ENCODE measurements at regions not wholly inside any gene's neighbourhood (a gene's known extent, or its start where the extent isn't known, plus 50 kb on each side); places are given as distances from the start of the nearest gene placed in this dataset.

DNA sequence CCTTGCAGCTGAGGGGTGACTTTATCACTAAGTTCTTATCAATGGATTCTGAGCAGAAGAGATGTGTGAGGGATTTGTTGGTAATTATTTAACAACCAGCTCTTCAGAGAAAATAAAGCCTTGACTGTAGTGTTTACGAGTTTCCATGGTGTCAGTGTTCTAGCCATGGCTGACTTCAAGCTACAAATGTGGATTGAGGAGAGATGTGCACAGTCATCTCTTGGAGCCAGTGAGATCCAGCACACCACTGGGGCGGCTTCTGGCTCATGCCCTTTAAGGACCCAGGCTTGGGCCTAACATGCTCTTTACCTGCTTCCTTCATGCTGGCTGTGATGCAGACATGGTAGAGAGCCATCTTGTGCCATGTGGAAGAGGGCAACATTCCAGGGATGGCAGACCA, 145.6 kb upstream of the MRPS22 start:
- no TSS peak for BruUV-seq (replicated peaks)
- ATAC-seq (no peak), FAIRE-seq (no peak), DNase-seq (ENCODE audit: low read depth, low spot score) (no peak)
- SMC1A ChIA-PET (ENCODE audit: uncharacterized antibody, unreplicated experiment) = interaction anchor here (0.6 kb wide), 1 partner anchor 70 kb away, joined by 3 read pairs; no protein-coding TSS in a partner anchor
- no peaks in the 10 kb centered on the region for H3K79me2 ChIP-seq (ENCODE audit: control insufficient read depth, insufficient read depth, low read length)
- no peaks in the 10 kb centered on the region for H3K27me3 ChIP-seq (replicated peaks in 1 of 2; ENCODE audit: control insufficient read depth in 2 of 2, insufficient read depth in 2 of 2, low read length in 1 of 2)
- in situ Hi-C loops (cut with MboI) (no loop called here), intact Hi-C loops (cut with micrococcal nuclease; ENCODE audit: unreplicated experiment) (no loop called here)
- POLR2A ChIA-PET = no interaction called here
- RAD21 ChIA-PET (ENCODE audit: unreplicated experiment) = no interaction called here
- CTCF ChIA-PET = interaction anchor here (0.7 kb wide), 1 partner anchor 86 kb away, joined by 4 read pairs; no protein-coding TSS in a partner anchor
- H3K4me2 ChIP-seq (ENCODE audit: control insufficient read depth, insufficient read depth) = no peak overlapping the region
- H4K20me1 ChIP-seq (ENCODE audit: control insufficient read depth, insufficient read depth) = no peaks in the 10 kb centered on the region
- H3K27ac ChIP-seq (ENCODE audit: control insufficient read depth, insufficient read depth) = no peak overlapping the region
- no peaks in the 10 kb centered on the region; the same call in 2 of the 3 replicates for H3K9me3 ChIP-seq (replicated peaks; ENCODE audit: control insufficient read depth, insufficient read depth, low read length)
- TF ChIP-seq, protein P1, sequence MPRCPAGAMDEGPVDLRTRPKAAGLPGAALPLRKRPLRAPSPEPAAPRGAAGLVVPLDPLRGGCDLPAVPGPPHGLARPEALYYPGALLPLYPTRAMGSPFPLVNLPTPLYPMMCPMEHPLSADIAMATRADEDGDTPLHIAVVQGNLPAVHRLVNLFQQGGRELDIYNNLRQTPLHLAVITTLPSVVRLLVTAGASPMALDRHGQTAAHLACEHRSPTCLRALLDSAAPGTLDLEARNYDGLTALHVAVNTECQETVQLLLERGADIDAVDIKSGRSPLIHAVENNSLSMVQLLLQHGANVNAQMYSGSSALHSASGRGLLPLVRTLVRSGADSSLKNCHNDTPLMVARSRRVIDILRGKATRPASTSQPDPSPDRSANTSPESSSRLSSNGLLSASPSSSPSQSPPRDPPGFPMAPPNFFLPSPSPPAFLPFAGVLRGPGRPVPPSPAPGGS (IDR thresholded peaks at IDR 0.05; ENCODE audit: borderline replicate concordance, insufficient read depth, low read depth, low read length, poor library complexity, severe bottlenecking) = no peak
- TF ChIP-seq EED (IDR thresholded peaks at IDR 0.05; ENCODE audit: low read depth) (no peak), ZNF207 (IDR thresholded peaks at IDR 0.05; ENCODE audit: borderline replicate concordance) (no peak), FOS (IDR thresholded peaks at IDR 0.05; ENCODE audit: borderline replicate concordance, extremely low read depth, insufficient read length) (no peak), BCL11A (IDR thresholded peaks at IDR 0.05; ENCODE audit: low read depth, low read length) (no peak), MTA2 (IDR thresholded peaks at IDR 0.05; ENCODE audit: low read depth) (no peak), EZH2 (IDR thresholded peaks at IDR 0.05; ENCODE audit: borderline replicate concordance, control insufficient read depth, low read depth, low read length) (no peak)
- TF ChIP-seq, protein P2, sequence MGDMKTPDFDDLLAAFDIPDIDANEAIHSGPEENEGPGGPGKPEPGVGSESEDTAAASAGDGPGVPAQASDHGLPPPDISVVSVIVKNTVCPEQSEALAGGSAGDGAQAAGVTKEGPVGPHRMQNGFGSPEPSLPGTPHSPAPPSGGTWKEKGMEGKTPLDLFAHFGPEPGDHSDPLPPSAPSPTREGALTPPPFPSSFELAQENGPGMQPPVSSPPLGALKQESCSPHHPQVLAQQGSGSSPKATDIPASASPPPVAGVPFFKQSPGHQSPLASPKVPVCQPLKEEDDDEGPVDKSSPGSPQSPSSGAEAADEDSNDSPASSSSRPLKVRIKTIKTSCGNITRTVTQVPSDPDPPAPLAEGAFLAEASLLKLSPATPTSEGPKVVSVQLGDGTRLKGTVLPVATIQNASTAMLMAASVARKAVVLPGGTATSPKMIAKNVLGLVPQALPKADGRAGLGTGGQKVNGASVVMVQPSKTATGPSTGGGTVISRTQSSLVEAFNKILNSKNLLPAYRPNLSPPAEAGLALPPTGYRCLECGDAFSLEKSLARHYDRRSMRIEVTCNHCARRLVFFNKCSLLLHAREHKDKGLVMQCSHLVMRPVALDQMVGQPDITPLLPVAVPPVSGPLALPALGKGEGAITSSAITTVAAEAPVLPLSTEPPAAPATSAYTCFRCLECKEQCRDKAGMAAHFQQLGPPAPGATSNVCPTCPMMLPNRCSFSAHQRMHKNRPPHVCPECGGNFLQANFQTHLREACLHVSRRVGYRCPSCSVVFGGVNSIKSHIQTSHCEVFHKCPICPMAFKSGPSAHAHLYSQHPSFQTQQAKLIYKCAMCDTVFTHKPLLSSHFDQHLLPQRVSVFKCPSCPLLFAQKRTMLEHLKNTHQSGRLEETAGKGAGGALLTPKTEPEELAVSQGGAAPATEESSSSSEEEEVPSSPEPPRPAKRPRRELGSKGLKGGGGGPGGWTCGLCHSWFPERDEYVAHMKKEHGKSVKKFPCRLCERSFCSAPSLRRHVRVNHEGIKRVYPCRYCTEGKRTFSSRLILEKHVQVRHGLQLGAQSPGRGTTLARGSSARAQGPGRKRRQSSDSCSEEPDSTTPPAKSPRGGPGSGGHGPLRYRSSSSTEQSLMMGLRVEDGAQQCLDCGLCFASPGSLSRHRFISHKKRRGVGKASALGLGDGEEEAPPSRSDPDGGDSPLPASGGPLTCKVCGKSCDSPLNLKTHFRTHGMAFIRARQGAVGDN (IDR thresholded peaks at IDR 0.05) = no peak
- no peak overlapping the region for H3K9ac ChIP-seq (ENCODE audit: control insufficient read depth, insufficient read depth, low read length)
- no peak overlapping the region for H2AFZ ChIP-seq (ENCODE audit: control insufficient read depth, low read depth, low read length)
- H3K4me1 ChIP-seq (ENCODE audit: control insufficient read depth, insufficient read depth, low read length) = peaks cover 5% of the 10 kb centered on the region; the same call in 1 of the 2 replicates
- H3K4me3 ChIP-seq = no peak overlapping the region
- WGBS (ENCODE audit: insufficient coverage, insufficient replicate concordance, low lambda C conversion rate, missing lambda C conversion rate) = 53% methylated on average over 2 of the region's 2 CpGs
- H3K36me3 ChIP-seq (ENCODE audit: control insufficient read depth in 2 of 2, insufficient read depth in 2 of 2, low read length in 1 of 2) = no peaks in the 10 kb centered on the region

Data from GM12878 (cell line).